Ascending aorta (tissue), 2 donors: ENCODE measurements at regions not wholly inside any gene's neighbourhood (a gene's known extent, or its start where the extent isn't known, plus 50 kb on each side); places are given as distances from the start of the nearest gene placed in this dataset.

Experiments used
- DNase-seq, 2 donors: peaks; one replicate each; pipeline ENCODE4 v3.0.0-alpha.2; 2019; ENCODE audit warnings: low spot score in 2 of 2
- H3K27ac ChIP-seq, 2 donors: fragments of 200-600 bp; sonication (generic); one replicate each; pipeline ENCODE4 v1.5.1; 2016 to 2017; ENCODE audit warnings: mild to moderate bottlenecking in 1 of 2
- H3K27me3 ChIP-seq: fragments of 200-600 bp; sonication (generic); one replicate; pipeline ENCODE4 v1.5.1; 2017
- H3K36me3 ChIP-seq, 2 donors: fragments of 200-600 bp; sonication (generic); one replicate each; pipeline ENCODE4 v1.5.1; 2016
- H3K4me1 ChIP-seq, 2 donors: fragments of 200-600 bp; sonication (generic); one replicate each; pipeline ENCODE4 v1.5.1; 2016 to 2017; ENCODE audit warnings: mild to moderate bottlenecking in 1 of 2
- H3K4me3 ChIP-seq, 2 donors: fragments of 200-600 bp; sonication (generic); one replicate each; pipeline ENCODE4 v1.5.1; 2016 to 2017; ENCODE audit warnings: mild to moderate bottlenecking in 1 of 2
- H3K9me3 ChIP-seq, 2 donors: fragments of 200-600 bp; sonication (generic); one replicate each; pipeline ENCODE4 v1.5.1; 2016
- intact Hi-C: fragments of 100-400 bp; cut with DNase I; formaldehyde crosslinking; loops from one replicate; pipeline ENCODE4 v1.15.1; 2023
- TF ChIP-seq, protein P1 (sequence below), 3 experiments: fragments of 200-600 bp in 2 of 3; fragments of 450-650 bp in 1 of 3; sonication (generic) in 2 of 3; IDR thresholded peaks; one replicate each; pipeline ENCODE4 v1.5.1; 2016 to 2019; ENCODE audit warnings: antibody characterized with exemption in 3 of 3, mild to moderate bottlenecking in 1 of 3, moderate library complexity in 1 of 3

DNA sequence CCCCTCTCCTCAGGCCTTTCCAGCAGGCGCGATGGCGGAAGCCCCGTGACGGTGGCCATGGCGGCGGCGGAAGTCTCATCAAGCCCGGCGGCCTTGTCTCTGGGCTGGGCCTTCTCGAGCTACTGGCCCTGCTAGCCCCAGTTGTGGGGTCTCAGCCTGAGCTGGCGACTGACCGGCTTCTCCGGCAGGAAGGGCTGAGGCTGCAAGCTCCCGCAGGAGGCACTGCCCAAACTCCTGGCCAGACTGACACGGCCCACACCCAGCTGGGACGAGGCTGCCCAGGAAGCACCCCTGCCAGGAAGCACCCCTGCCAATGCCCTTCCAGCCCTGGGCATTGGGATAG, 88.5 kb upstream of the ANKH start:
- no peak overlapping the region for H3K4me3 ChIP-seq
- H3K27ac ChIP-seq: no peak overlapping the region
- H3K27me3 ChIP-seq: no peaks in the 10 kb centered on the region
- intact Hi-C loops: no loop called here
- no peak for DNase-seq
- TF ChIP-seq, protein P1, sequence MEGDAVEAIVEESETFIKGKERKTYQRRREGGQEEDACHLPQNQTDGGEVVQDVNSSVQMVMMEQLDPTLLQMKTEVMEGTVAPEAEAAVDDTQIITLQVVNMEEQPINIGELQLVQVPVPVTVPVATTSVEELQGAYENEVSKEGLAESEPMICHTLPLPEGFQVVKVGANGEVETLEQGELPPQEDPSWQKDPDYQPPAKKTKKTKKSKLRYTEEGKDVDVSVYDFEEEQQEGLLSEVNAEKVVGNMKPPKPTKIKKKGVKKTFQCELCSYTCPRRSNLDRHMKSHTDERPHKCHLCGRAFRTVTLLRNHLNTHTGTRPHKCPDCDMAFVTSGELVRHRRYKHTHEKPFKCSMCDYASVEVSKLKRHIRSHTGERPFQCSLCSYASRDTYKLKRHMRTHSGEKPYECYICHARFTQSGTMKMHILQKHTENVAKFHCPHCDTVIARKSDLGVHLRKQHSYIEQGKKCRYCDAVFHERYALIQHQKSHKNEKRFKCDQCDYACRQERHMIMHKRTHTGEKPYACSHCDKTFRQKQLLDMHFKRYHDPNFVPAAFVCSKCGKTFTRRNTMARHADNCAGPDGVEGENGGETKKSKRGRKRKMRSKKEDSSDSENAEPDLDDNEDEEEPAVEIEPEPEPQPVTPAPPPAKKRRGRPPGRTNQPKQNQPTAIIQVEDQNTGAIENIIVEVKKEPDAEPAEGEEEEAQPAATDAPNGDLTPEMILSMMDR (IDR thresholded peaks at IDR 0.05): no peak
- no peaks in the 10 kb centered on the region for H3K36me3 ChIP-seq
- H3K4me1 ChIP-seq: no peaks in the 10 kb centered on the region
- no peaks in the 10 kb centered on the region for H3K9me3 ChIP-seq

DNA sequence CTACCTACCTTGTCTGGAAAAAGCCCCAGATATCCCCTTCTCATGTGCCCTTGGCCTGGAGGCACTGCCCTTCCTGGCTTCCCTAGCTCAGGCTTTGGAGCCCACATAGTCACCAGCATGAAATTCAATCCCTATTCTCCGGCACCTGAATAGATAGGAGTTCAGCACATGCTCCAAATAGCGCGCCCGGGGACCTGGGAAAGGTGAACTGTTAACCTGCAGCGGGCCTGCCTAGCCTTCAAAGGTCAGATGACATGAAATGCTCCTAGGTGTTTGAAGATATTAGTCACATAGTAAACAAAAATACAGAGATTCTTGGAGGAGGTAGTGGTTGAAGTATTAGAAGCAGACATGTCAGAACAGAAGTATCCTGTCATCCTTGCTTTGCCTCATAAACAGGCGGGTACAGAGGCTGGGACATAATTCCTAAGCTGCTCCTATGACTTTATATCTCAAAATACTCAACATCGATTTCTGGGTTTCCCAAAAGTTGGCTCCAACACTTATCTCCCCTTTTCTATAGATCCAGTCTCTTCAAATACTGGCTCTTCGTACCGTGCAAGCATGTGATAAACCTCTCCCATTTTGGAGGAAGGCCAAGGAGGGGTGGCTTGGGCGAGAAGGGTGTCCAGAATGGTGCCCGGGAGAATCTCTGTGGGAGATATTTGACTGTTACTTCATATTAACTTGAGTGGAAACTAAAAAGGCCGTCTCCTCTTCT, 88.0 kb upstream of the ANKH start:
- Histone ChIP-seq H3K4me1 (no peaks in the 10 kb centered on the region), H3K27ac (no peak overlapping the region), H3K27me3 (no peaks in the 10 kb centered on the region), H3K4me3 (no peak overlapping the region), H3K9me3 (no peaks in the 10 kb centered on the region), H3K36me3 (no peaks in the 10 kb centered on the region)
- intact Hi-C loops: no loop called here
- TF ChIP-seq, protein P1 (IDR thresholded peaks at IDR 0.05): no peak
- DNase-seq: no peak

DNA sequence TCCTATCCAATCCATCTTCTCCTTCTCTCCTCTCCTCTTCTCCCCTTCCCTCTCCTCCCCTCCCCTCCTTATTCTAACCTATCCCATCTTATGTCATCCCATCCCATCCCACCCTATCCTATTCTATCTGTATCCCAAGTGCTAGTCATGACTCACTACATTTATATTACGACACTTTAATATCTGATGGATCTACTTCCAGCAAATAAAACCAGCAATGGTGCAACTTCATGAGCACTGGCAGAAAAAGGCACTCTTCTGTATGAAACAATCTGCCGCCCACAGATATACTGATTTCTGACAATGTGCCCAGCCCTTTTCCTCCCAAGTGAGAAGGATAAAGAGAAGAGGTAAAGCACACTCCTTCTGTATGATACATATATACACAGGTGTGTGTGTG, 86.6 kb upstream of the ANKH start:
- TF ChIP-seq, protein P1 (IDR thresholded peaks at IDR 0.05): no peak
- H3K27ac ChIP-seq: no peak overlapping the region
- H3K27me3 ChIP-seq: no peaks in the 10 kb centered on the region
- H3K9me3 ChIP-seq: no peaks in the 10 kb centered on the region
- no peaks in the 10 kb centered on the region for H3K36me3 ChIP-seq
- no peak overlapping the region for H3K4me3 ChIP-seq
- intact Hi-C loops: no loop called here
- no peaks in the 10 kb centered on the region for H3K4me1 ChIP-seq
- no peak for DNase-seq

DNA sequence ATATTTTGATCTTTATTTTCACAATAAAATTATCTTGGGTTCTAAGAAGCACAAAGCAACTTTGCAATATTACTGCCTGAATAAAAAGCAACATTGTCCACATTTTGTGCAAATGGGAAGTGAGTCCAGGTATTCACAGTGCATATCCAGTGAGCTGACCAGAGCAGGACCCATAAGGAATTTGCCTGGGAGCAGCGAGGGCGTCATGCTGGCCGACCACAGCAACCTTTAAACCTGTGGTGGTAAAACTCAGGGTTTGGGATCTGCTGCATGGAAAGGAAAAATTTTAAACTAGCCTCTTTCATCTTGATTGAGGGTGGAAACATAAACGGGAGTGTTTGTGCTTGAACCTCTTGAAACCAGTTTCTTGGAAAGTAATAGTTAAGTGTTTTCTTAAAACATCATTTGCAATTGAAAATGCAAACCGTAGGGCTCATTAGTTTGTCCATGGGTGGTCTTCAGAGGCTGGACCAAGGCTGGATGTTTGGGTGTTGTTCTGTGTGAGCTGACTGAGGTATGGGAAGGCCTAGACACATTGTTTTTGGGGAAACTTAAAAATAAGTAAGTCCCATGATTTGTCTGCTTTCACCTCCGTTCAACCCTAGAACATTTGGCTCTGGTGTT, 85.0 kb upstream of the ANKH start:
- Histone ChIP-seq H3K9me3 (no peaks in the 10 kb centered on the region), H3K27me3 (no peaks in the 10 kb centered on the region), H3K36me3 (no peaks in the 10 kb centered on the region), H3K4me3 (no peak overlapping the region), H3K27ac (no peak overlapping the region), H3K4me1 (no peaks in the 10 kb centered on the region)
- TF ChIP-seq, protein P1 (IDR thresholded peaks at IDR 0.05): no peak
- DNase-seq: no peak
- intact Hi-C loops: no loop called here

DNA sequence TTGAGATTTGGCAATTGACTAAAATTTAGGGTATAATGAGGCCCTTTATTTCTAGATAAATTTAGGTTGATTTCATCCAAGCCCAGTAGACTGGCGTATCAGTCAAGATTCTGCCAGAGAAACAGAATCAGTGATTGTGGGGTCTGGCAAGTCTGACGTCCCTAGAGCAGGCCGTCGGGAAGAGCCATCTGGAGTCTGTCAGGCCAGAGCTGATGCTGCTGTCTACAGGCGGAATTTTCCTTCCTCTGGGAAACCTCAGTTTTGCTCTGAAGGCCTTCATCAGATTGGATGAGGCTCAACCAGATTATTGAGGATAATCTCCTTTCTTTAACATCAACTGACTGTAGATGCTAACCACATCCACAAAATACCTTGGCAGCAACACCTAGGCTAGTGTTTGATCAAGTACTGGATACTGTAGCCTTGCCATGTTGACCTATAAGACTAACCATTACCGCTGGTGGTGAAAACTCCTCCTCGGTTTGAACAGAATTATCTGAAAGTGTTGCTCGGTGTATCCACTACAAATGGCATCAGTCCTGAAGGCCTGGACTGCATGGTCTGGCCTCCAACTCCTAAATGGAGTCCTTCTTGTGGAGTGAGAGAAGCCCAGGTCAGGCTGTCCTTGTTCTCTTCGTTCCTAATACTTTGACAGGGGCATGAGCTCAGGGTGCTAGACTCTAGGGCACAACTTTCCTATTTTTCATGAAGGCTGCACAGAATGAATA, 83.2 kb upstream of the ANKH start:
- Histone ChIP-seq H3K27me3 (no peaks in the 10 kb centered on the region), H3K9me3 (no peaks in the 10 kb centered on the region), H3K4me3 (no peak overlapping the region), H3K36me3 (no peaks in the 10 kb centered on the region), H3K4me1 (no peaks in the 10 kb centered on the region), H3K27ac (no peak overlapping the region)
- TF ChIP-seq, protein P1 (IDR thresholded peaks at IDR 0.05): no peak
- intact Hi-C loops: no loop called here
- no peak for DNase-seq
